ENCODE measurements at regions not wholly inside any gene's neighbourhood (a gene's known extent, or its start where the extent isn't known, plus 50 kb on each side); places are given as distances from the start of the nearest gene placed in this dataset.
"Not testable (repeated sequence)": the region's sequence is repeated elsewhere in the genome, so short reads cannot be mapped to it uniquely, and the experiment has no call there.

GRCh38 chr2:67716895-67717396 lies 319.8 kb downstream of the ETAA1 start:
- DNase-seq: no peak

GRCh38 chr2:67717692-67718091 lies 320.6 kb downstream of the ETAA1 start:
- no peak for DNase-seq

DNA sequence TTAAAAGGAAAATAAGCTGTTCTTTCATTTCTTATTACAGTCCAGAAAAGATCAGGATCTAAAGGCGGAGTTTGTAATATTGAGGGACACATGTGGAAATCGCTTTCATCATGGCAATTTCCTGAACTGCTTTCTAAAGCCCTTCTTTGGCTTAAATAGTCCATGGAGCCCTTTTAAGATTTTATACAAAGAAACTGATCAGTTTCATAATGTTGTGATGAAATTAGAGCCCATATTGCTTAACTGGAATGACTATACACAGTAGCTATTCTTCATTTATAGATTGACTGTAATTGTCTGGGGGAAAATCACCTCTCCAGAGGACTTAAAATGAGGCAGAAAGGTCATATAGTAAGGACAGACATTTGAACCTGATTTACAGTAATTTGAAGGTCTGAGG lies 322.2 kb downstream of the ETAA1 start:
- no peak for DNase-seq

DNA sequence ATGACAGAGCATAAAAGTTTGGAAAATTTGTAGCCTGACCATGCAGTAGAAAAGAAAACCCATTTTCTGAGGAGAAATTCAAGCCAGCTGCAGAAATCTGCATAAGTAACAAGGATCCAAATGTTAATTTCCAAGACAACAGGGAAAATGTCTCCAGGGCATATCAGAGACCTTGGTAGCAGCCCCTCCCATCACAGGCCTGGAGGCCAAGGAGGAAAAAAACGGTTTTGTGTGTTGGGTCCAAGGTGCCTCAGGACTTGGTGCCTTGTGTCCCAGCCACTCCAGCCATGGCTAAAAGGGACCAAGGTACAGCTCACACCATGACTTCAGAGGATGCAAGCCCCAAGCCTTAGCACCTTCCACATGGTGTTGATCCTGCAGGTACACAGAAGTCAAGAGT lies 324.4 kb downstream of the ETAA1 start:
- no peak for DNase-seq

- no peak for DNase-seq
These were observed 327.1 kb downstream of the ETAA1 start for GRCh38 chr2:67724261-67724660.

DNA sequence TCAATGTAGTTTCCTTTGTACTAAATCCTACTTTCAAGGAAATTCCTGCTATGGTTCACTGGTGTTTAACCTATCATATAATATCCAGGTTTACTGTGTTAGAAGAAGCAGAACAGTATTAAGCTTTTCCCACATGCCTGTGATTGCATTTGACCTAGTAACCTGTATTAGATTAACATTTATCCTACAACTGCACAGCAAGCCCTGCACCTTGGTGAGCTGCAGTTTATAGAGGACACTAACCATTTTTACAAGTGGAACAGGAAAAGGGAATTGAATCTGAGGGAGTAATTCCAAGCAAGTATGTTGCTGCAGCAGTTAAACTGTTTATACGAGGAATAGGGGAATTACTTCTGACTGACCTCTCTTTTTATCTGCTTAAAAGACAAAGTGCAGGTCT lies 328.6 kb downstream of the ETAA1 start:
- DNase-seq: no peak

- no peak for DNase-seq
These were observed 329.3 kb downstream of the ETAA1 start for GRCh38 chr2:67726416-67726815.

DNA sequence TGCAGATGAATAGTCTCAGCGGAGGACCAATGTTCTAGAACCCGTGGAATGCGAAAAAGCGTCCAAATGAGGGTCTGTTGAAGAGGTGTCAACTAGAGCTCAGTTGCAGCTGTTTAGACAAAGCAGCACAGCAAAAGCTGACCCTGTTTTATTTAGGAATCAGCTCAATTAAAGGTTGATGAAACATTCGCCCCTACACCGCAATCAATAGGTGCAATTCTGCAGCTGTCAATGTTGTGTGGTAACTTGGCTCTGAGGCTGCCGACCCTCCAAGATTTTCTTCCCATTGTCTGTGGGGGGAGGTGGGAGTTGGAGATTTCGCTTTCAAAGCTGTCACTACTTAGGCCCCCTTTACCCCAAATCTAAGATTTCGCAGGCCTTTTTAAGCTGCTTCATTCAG lies 330.0 kb downstream of the ETAA1 start:
- DNase-seq: no peak

DNA sequence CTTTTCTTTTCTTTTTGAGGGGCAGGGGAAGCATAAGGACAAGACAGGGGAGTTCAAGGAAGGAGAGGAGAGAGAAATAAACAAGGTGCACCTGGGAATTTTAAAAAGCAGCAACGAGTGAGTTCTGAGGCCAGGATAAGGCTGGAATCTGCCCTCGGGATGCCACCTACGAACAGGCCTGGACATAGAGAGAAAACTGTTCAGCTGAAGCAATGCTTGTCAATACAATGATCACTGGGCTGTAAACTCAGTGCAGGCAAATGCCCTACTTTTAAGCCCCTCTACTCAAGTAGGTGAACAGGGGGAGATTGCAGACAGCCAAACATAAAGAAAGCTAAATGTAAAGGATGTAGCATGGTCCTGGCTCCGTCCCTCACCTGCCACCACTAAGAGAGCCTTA lies 330.5 kb downstream of the ETAA1 start:
- no peak for DNase-seq

DNA sequence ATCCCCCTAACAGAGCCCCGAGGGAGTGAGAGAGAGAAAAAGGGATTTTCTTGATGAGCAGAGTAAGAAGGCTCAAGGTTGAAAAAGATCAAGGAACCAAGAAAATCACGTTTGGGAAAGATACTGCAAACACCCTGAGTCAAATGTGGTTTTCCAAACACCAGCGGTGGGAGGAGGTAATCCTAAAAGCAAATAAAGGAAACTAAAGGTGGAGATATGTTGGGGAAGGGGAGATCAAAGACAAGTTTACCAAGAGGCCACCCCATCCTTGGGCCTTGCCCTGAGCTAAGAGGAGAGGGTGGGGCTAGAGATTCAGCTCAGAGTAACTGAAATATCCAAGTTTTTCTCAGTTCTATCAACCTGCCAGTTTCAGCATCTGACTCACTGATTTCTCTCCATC lies 332.3 kb downstream of the ETAA1 start:
- no peak for DNase-seq

GRCh38 chr2:67733517-67733916 lies 329.3 kb downstream of the C1D start:
- DNase-seq: no peak

GRCh38 chr2:67752199-67752598 lies 310.6 kb downstream of the C1D start:
- no peak for DNase-seq

DNA sequence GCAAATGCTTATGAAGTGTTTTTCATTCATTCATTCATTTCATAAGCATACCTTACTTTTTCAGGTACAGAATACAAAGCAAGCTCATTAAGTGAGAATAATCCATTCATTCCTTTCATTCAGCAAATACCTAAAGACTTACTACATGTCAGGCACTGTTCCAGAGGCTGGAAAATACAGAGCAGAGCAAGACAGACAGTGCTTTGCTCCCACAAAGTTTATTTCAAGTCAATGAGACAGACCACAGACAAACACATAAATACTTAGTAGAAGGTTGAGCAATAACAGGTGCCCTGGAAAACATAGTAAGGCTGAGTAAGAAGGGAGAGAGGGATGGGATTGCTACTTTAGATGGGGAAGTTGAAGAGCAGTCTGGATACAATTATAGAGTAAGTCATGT lies 309.8 kb downstream of the C1D start:
- no peak for DNase-seq

DNA sequence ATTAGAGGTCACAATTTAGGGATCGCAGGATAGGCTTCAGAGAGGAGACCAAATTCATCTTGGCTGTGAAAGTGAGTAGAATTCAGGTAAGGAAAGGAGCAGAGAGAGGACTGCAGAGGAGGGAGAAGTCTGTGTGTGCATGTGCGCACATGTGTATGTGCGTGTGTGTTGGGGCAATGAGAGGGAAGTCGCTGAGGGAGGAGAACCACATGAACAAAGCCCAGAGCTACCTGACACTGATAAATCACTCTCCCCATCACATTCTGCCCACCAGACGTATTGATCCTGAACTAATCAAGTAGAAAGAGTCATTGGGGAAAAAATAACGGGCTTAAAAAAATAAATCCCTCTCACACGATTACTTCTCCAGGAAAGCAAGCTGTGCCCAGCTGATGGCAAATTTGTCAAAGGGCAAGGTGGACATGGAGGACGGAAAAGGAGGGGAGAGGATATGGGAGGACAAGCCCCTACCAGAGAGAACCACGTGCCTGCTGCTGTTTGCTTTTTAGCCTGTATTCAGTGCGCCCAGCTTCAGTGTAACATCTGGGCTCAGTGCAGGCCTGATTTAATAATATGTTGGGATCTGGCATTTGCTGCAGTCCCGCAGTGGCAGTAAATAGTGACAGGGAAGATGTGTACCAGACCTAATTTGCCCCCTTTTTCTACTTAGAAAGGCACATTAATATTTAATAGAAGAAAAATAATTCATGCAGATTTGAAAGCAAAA lies 307.5 kb downstream of the C1D start:
- no peak for DNase-seq

DNA sequence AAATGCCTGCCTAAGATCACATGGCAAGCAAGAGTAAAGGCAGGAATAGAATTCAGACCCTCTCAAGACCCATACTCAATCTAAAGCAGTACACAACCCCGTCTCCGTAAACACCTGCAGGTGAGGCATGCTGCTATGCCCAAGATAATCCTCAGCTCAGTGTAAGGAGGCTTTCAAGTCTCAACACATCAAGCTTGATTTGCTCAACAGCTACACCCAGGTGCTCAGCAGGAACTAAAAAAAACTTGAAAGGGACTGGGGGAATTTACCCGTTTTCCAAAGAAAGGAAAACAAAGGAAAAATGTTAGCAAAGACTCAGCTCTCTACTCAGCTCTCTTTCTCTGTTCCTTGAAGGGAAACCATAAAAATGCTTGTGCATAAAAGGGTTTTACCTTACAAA lies 301.8 kb downstream of the C1D start:
- DNase-seq: no peak

- DNase-seq: no peak
These were observed 291.4 kb downstream of the C1D start for GRCh38 chr2:67771380-67771779.

DNA sequence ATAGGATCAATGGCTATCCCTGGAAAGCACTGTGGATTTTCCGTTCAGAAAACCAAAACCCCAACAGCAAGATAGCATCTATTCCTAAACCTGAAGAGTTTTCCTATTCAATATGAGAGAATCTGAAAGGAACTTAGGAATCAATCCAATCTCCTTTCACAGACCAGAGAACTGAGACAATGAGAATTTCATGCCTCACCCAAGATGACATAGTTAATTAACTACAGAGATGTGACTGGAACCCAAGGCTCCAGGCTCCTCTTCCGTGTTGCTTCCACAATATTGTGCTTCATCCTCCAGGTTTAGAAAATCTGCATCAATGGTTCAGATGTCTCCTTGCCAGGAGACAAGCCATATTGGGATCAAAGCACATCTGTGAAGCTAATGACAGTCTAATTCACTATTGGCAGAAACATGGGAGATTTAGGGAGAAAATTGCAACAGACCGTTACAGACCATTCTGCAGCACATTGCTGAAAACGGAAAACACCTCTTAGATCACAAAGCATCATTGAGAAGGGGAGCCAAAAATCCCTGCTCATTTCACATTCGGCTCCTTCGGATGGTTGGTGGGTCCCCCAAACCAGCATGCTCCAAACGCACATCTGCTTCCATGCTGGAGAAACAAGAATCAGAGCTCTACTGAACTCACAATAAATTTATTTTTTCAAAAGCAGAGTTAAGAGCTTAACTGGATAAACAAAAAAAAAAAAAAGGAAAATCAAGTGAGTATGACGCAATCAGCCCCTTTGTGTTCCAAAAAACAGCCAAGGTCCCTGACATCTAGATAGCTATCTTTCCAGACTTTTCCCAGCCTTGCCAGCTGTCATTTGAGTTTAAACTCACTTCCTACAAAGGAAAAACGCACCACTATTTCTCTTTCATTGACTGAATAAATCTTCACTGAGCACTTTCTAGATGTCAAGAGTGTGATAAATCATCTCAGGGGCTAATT lies 290.3 kb downstream of the C1D start:
- no peak for DNase-seq

DNA sequence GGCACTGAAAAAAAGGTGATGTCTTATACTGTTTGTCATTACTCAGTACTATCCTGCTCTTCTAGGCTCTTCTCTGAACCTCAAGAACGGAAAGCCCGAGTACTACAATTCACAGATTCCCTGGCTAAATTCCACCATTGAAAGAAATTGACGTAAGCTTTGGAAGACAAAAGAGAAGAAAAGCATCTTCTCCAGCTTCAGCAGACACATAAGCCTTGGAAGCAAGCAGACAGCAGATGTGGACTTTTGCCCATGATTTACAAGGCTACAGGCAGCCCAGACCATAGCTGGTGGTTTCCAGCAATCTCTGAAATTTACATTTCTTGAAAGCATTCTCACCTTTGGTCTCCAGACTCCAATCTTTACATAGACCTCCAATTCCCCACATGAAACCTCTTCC lies 289.0 kb downstream of the C1D start:
- no peak for DNase-seq

GRCh38 chr2:67776276-67776675 lies 286.5 kb downstream of the C1D start:
- DNase-seq: no peak

DNA sequence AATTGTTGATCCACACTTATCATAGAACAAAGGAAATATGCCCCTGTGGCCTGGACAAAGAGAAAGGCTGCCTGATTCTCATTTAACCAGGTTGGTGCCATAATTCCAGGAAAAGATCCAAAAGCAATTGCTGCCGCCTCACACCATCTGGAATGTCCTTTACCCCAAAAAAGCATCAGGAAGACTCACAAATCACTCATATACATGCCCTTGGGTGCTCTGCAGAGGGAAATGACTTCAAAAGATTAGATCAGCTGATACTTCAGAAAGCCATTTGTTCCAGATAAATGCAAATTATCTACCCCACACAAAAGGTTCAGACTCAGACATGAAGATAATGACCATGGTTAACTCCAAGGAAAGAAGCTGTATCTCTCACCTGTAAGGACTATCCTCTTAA lies 285.8 kb downstream of the C1D start:
- DNase-seq: no peak

DNA sequence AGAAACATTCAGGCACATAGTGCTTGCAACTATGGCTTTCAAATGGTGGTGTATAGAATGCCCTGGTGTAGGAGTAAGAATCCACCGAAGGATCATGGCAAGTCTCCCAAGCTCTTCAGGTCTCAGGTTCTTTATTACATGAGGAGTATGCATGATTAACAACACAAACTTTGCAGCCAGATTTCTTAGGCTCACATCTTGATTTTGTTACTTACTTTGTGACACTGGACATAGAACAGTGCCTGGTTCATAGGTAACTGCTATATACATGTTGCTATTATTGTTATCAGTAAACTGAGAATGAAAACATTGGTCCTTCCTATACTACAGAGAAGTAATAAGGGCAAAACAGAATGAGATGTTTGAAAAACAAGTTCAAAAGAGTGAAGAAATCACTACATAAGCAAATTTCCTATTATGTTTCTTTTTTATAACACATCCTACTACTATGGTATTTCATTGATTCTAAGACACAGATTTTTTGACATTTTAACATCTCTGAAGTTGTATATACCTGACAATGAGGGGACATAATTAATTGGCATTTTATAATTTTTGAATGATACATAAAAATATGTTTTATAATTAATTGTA lies 284.9 kb downstream of the C1D start:
- no peak for DNase-seq

DNA sequence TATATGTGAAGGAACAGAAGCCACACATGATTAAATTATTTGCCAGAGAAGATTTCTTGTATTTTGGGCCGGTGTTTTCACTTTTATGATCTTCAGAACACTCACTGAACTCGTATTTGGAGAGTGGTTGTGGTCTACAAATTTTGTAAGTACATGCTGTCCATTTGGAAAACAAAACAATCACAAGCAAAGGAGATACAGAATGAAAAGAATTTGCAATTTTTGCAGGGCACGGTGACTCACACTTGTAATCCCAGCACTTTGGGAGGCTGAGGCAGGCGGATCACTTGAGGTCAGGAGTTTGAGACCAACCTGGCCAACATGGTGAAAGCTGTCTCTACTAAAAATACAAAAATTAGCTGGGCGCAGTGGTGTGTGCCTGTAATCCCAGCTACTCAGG lies 282.0 kb downstream of the C1D start:
- DNase-seq: not testable (repeated sequence)

DNA sequence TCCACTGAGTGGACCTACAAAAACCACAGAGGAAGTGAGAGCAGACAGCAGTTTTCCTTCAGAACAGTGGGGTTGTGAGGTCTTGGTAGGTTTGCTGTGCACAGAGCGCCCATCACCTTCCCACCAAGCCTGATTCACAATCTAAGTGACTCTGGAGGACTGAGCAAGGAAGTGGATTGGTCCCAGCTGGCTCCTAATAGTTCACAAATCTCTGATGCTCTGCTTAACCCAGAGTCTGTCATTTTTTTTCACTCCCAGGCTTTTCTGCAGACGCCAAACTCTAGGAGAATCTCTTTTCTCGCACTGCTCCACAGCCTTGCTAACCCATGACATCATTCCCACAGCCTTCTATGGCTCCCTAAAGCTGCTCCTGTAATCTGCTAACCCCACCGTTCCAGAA lies 280.4 kb downstream of the C1D start:
- DNase-seq: no peak

DNA sequence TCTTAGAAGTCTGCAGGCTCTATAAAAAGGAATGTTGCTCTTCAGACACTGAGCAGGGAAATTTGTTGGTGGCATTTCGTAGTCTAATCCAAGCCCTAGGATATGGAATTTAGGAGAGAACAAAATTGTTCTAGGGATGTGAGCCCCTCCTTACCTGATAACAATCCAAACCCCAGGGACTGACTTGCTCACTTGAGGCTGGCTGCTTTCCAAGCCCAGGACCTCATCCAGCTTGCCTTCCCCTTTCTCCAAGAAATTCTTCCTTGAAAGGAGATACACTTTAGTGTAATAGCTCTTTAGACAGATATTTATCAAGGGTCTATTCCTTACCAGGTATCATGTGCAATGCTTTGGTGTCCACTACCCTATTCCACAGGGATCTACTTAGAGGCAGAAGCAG lies 279.8 kb downstream of the C1D start:
- DNase-seq: no peak

Data from NK-92 treated with Interleukin-12 subunit alpha and Interleukin-12 subunit beta, amount 100 ng/mL, for 24 hours (cell line).